Ishikawa (cell line): ENCODE measurements at regions not wholly inside any gene's neighbourhood (a gene's known extent, or its start where the extent isn't known, plus 50 kb on each side); places are given as distances from the start of the nearest gene placed in this dataset.

Experiments used
- CEBPB ChIP-seq: IDR thresholded peaks from 2 replicates; pipeline ENCODE4 v1.6.1; 2012
- FOXM1 ChIP-seq: IDR thresholded peaks from 2 replicates; pipeline ENCODE4 v1.6.1; 2012; ENCODE audit warnings: low read depth, borderline replicate concordance
- TAF1 ChIP-seq: IDR thresholded peaks from 2 replicates; pipeline ENCODE4 v1.6.1; 2012; ENCODE audit warnings: low read depth, mild to moderate bottlenecking
- TCF12 ChIP-seq: IDR thresholded peaks from 2 replicates; pipeline ENCODE4 v1.6.1; 2012; ENCODE audit warnings: low read depth
- TF ChIP-seq, protein P1 (sequence below): IDR thresholded peaks from 2 replicates; pipeline ENCODE4 v1.6.1; 2012; ENCODE audit warnings: low read depth, mild to moderate bottlenecking
- TF ChIP-seq, protein P2 (sequence below): IDR thresholded peaks from 2 replicates; pipeline ENCODE4 v1.6.1; 2012

DNA sequence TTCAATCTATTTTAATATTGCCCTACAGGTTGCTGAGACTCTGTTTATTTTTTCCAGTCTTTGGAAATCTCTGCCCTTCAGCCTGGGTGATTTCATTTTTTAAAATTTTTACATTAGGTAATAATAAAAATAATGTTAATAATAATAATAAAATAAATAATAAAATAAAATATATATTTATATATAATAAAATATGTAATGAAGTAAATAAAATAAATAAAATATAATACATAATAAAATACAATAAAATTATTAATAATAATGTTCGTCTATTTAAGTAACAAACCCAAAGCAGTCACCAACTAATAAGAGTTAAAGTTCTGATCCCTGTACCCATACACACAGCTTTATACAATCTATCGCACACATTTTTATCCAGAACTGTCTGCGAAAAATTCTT, 130.5 kb downstream of the SEC23A start:
- TF ChIP-seq FOXM1 = no peak
- TF ChIP-seq, protein P1, sequence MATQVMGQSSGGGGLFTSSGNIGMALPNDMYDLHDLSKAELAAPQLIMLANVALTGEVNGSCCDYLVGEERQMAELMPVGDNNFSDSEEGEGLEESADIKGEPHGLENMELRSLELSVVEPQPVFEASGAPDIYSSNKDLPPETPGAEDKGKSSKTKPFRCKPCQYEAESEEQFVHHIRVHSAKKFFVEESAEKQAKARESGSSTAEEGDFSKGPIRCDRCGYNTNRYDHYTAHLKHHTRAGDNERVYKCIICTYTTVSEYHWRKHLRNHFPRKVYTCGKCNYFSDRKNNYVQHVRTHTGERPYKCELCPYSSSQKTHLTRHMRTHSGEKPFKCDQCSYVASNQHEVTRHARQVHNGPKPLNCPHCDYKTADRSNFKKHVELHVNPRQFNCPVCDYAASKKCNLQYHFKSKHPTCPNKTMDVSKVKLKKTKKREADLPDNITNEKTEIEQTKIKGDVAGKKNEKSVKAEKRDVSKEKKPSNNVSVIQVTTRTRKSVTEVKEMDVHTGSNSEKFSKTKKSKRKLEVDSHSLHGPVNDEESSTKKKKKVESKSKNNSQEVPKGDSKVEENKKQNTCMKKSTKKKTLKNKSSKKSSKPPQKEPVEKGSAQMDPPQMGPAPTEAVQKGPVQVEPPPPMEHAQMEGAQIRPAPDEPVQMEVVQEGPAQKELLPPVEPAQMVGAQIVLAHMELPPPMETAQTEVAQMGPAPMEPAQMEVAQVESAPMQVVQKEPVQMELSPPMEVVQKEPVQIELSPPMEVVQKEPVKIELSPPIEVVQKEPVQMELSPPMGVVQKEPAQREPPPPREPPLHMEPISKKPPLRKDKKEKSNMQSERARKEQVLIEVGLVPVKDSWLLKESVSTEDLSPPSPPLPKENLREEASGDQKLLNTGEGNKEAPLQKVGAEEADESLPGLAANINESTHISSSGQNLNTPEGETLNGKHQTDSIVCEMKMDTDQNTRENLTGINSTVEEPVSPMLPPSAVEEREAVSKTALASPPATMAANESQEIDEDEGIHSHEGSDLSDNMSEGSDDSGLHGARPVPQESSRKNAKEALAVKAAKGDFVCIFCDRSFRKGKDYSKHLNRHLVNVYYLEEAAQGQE = no peak
- TF ChIP-seq CEBPB = no peak
- TF ChIP-seq TCF12 = no peak
- TF ChIP-seq, protein P2, sequence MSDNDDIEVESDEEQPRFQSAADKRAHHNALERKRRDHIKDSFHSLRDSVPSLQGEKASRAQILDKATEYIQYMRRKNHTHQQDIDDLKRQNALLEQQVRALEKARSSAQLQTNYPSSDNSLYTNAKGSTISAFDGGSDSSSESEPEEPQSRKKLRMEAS = no peak
- TF ChIP-seq TAF1 = no peak
